Activated CD8-positive, alpha-beta memory T cell treated with anti-CD3 and anti-CD28 coated beads, Interleukin-2, amount 50 U/mL, for 4 hours (primary cell): ENCODE measurements at regions not wholly inside any gene's neighbourhood (a gene's known extent, or its start where the extent isn't known, plus 50 kb on each side); places are given as distances from the start of the nearest gene placed in this dataset.
"Not testable (repeated sequence)": the region's sequence is repeated elsewhere in the genome, so short reads cannot be mapped to it uniquely, and the experiment has no call there.

Source experiments
- DNase-seq: peaks from one replicate; pipeline ENCODE4 v3.0.0-alpha.2; 2020

GRCh38 chr7:47188653-47189315 is 393.1 kb downstream of the TNS3 start:
- DNase-seq = no peak

DNA sequence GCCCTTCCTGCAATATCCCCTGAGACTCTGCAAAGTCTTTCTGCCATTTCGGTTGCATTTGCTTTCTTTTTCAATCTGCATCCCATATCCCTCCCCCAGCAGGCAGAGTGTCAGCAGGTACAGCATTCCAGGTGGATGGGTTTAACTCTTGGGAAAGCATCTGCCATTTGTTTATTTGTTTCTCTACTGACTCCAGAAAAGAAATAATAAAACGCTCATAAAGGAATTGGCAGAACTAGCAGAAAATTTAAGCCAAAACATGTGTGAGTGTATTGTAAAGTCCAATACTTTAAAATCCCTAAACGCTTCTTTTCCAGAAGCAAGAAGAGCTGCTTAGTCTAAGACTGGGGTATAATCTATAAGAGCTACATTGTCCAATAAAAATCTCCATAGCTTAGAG is 393.8 kb downstream of the TNS3 start:
- DNase-seq = no peak

DNA sequence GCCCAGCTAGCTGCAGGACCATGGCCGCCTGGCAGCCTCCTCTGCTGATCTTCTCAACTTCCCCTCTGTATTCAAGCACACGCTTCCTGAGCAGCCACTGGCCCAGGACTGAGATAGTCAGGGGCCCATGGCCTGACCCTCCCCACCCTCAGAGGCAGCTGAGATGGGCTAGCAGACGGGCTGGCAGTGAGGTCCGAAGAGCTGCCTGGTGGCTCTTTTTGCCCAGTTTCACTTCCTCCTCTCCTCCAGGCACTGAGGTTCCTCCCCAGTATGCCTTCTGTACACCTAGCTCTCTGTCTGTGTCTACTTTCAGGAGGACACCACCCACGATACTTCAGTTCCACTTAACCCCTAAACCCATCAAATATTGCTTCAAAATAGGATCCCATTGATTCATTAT is 395.6 kb downstream of the TNS3 start:
- no peak for DNase-seq

DNA sequence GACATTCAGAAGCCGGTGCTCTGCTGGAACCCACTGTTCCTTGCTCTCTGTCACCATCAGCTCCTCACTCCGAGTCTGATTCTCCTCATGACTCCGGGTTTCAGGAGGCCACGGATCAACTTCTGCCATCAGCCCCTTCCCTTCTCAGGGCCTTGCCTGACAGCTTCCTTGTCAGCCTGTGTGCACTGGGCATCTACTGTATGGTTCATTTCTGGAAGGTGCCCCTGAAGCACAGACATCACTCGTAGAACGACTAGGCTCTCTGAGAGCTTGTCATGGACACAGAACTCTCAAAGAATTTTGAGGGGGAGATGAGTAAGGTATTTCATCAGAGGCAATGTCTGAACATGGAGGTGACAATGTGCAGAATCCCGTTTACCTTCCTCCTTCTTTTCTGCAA is 396.1 kb downstream of the TNS3 start:
- no peak for DNase-seq

DNA sequence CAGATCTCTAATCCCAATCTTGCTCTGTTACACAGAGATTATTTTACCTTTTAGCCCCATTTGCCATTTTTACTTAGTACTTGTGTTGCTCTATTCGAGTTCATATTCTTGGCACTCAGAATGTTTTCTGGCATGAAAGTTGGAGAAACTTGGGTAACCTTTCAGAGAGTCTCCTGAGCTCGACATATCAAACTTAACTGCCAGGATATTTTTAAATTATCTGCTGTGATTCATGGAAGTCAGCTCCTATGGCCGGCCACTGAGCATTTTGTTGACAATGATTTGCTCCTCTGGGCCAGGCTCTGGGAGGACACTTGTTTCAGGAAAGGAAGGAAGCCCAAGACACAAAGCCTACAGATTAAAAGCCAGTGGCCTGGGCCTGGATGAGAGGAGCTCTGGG is 396.7 kb downstream of the TNS3 start:
- DNase-seq = no peak

- no peak for DNase-seq
Observed at GRCh38 chr7:47183862-47184590, 397.9 kb downstream of the TNS3 start.

DNA sequence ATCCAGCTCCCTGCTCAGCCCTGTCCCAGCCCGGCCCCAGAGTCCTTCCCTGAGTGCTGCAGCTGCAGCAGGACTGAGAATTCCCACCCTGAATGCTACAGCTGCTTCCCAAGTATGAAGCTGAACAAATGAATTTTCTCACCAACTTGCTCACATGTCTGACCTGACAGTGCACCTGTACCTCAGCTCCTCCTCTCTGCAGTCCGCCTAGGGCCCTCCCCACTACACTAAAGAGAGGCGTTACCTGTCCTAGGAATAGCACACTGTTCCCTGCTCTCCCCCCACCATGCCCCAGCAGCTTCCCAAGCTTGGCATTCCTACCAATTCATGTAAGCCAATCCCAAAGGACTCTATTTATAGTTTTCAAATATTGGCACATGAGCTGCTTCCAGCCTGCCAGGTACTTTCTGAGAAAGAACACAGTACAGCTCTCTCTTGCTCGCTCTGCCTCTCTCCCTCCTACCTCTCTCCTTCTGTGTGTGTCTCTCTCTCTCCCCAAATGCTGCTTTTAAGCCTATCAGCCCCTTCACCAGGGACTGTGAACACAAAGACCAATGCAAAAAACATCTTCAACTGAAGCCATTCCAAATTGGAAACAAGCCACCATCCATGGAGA is 400.1 kb downstream of the TNS3 start:
- no peak for DNase-seq

DNA sequence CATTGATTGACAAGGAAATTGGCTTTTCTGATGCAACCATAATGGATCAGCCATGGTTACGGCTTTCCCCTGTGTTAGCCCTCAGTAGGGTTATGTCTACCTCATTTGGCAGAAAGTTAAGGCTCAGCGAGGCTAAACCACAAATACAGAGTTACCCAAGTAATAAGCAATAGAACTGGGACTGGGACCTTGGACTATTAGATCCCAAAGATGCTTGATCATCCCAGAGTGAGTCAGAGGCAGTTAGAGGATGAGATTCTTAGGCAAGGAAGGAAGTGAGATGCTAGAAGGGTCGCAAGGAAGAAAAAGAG is 401.4 kb downstream of the TNS3 start:
- DNase-seq = no peak

DNA sequence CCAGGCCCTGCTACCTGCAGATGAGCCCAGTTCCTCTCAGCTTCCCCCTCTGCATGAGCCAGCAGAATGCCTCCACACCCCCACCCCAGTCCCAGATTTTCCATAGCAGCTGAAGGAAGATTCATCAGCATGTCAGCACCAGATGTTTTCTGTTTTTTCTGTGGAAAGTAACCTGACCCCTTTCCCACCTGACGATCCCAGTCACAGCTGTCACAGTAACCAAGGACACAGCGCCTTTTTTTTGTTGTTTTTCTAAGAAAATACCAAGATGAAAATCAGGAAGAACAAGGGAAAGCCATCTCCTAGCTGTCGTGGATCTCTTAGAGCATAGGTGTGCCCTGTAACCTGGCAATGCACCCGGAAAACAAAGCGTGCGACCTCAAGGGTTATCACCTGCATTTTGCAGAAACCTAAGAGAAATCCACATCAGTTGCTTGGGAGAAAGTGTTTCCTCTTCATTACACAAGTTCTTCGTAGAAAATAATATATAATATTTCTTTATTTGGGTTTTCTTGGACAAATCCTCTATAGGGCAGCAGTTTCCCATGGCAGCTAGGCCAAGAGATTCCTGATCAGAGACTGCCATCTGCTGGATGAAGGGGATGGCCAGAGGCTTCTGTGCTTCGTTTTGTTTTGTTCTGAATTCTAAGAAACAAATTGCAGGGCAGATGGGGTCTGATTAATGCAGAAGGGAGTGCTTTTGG is 401.9 kb downstream of the TNS3 start:
- no peak for DNase-seq

DNA sequence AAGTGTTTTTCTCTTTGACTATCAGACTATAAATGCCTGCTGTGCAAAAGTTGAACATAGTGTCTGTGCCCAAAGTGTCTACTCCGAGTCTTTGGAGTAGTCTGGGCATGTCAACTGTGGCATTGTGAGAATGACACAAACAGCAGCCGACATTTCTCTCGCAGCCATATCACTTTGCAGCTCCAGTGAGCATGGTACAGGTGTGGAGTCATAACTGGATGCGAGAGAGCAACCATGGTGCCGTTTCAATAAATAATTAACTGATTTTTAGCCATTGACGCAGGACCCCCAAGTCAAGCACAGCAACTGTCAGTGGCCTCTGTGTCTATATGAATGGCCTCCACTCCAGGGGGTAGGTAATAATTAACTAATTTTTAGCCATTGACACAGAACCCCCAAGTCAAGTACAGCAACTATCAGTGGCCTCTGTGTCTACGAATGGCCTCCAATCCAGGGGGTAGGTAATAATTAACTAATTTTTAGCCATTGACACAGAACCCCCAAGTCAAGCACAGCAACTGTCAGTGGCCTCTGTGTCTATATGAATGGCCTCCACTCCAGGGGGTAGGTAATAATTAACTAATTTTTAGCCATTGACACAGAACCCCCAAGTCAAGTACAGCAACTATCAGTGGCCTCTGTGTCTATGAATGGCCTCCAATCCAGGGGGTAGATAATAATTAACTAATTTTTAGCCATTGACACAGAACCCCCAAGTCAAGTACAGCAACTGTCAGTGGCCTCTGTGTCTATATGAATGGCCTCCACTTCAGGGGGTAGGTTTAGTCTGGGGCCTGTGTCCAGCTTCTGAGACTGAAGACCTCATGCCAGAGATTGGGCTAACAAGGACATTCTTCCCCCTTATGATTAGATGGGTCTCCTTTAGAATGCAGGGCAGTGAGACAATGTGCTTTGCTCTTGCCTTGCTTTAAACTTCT is 409.0 kb downstream of the TNS3 start:
- DNase-seq = not testable (repeated sequence)

- no peak for DNase-seq
Observed at GRCh38 chr7:47170516-47170915, 411.4 kb downstream of the TNS3 start.

GRCh38 chr7:47154791-47155190 is 427.1 kb downstream of the TNS3 start:
- DNase-seq = no peak

- DNase-seq = no peak
Observed at GRCh38 chr7:47153576-47153975, 428.3 kb downstream of the TNS3 start.

- no peak for DNase-seq
Observed at GRCh38 chr7:47153058-47153457, 428.9 kb downstream of the TNS3 start.

GRCh38 chr7:47152307-47152706 is 429.6 kb downstream of the TNS3 start:
- no peak for DNase-seq

DNA sequence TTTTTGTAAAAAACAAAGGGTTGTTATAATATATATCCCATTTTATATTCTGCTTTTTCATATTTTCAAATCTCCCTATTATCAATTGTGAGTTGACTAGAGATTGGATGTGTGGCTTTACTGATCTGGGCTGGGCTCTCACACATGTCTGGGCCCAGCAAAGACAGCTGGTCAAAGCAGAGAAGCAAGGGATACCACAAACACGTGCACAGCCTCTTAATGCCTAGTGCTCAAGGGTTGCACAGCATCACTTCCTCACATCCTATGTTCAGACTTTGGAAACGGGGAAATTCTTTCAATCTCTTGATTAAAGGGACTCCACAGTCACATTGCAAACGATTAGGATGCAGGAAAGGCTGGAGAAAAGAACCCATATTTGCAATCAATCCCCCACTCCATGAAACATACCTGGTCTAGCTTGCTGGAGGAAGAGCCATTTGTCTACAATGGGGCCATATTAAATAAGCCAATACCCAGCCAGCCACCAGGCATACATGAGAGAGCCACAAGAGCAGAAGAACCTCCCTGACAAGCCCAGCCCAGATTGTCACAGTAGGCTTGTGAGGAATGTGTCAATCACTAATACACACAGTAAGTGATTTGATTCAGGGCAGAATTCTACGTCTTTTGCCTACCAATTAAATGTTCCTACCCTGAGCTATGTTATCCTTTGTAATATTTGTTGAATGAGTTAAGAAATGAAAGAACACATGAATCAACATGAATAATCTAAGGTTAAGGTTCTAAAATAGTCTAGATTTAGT is 431.2 kb downstream of the TNS3 start:
- no peak for DNase-seq

DNA sequence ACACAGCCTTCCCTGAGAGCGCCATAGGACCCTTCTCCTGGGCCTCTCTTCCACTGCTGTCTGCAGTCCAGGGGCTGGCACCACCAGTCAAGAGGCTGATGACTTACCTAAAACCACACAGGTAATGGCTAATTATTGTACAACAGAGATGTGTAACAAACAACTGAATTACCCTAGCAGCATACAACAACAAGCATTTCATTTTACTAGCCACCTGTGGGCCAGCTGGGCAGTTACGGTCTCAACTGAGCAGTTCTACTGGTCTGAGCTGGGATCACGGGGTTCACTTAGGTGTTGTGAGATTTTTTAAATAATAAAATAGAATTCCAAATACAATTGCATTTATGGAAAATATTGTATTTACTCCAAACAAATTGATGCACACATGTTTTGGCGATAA is 431.9 kb downstream of the TNS3 start:
- DNase-seq = no peak

DNA sequence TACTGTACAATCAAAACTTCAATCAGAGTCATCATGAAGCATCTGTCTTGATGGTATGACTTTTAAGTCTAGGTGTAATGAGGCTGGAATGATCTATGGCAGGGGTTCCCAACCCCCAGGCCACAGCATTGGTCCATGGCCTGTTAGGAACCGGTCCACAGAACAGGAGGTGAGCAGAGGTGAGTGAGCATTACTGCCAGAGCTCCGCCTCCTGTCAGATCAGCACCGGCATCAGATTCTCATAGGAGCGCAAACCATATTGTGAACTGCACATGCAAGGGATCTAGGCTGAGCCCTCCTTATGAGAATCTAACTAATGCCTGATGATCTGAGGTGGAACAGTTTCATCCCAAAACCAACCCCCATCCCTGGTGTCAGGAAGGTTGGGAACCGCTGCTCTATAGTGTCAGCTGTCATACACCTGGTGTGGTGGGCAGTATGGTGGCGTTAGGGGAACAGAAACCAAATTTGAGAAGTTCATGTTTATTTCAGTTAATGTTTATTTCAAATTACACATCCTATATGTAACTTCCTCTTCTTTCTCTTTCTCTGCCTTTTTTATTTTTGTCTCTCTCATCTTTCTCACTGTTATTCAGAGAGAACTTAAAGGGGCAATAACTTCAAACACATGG is 432.6 kb downstream of the TNS3 start:
- no peak for DNase-seq

DNA sequence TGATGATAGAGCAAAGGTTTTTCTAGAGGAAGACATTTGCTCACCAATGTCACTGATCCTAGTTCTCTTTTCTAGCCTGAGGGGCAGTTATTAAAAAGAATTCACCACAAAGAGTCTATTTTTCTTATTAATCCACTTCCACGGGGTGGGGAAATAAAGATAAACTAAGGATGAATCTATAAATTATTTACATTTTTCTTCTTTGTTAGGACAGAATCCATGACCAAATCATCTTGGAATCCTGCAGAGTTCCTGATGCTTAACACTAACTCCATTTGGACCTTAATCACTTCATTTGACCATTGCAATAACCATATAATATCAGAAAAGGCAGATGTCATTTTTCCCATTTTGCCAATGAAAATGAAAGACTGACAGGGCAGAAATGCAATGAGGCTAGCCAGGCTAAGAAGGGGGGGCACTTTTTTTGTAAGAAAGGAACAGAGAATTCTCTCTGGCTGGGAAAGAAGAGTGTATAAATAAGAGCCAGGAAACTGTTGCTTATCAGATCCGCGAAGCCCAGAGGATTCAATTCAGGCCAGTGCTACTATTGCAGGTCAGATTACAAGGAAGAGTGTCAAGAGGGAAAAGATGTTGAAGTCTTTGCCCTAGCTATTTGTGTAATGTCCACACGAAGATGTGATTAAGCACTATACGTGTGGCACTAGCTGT is 433.2 kb downstream of the TNS3 start:
- no peak for DNase-seq

DNA sequence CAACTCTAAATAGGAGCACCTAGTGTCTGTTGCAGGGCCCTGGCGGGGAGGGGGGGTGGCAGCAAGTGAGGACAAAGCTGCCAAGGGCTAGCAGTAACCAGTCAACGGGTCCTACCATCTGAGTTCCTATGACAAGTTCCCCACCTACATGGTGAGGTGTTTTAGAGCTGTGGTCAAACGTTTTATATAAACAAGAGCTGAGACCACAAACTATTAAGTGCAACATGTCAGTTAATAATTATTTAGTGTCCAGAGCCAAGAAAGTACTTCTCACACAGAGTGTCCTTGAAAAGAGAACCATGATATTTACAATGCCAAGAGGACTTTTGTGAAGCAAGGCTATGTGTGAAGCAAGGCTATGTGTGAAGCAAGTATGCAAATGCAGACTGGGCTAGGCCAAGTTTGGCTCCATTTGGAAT is 434.7 kb downstream of the TNS3 start:
- no peak for DNase-seq

- DNase-seq = no peak
Observed at GRCh38 chr7:47145982-47146381, 435.9 kb downstream of the TNS3 start.
